ENCODE measurements at regions not wholly inside any gene's neighbourhood (a gene's known extent, or its start where the extent isn't known, plus 50 kb on each side); places are given as distances from the start of the nearest gene placed in this dataset.

GRCh38 chr4:111689214-111689613 lies 456.0 kb upstream of the FAM241A start:
- H3K4me3 ChIP-seq (ENCODE audit: low read depth, low read length) = no peak overlapping the region
- Mint-ChIP-seq H3K4me1 (ENCODE audit: low read depth, unreplicated experiment) (no peaks in the 10 kb centered on the region), H3K4me3 (ENCODE audit: unreplicated experiment) (no peak overlapping the region), H3K27me3 (ENCODE audit: insufficient read depth, unreplicated experiment) (peaks cover 6% of the 10 kb centered on the region), H3K9me3 (ENCODE audit: unreplicated experiment) (no peaks in the 10 kb centered on the region), H3K36me3 (ENCODE audit: insufficient read depth, unreplicated experiment) (no peaks in the 10 kb centered on the region), H3K27ac (ENCODE audit: unreplicated experiment) (no peak overlapping the region)
- H3K4me1 ChIP-seq = no peaks in the 10 kb centered on the region
- no peaks in the 10 kb centered on the region for H3K9me3 ChIP-seq
- BruUV-seq (replicated peaks) = no TSS peak
- no peaks in the 10 kb centered on the region for H3K36me3 ChIP-seq (ENCODE audit: control insufficient read depth, insufficient read depth, low read length)
- TF ChIP-seq CTCF (IDR thresholded peaks at IDR 0.05; ENCODE audit: insufficient read depth in 1 of 2, low read depth in 1 of 2, low read length in 1 of 2, severe bottlenecking in 1 of 2, unreplicated experiment in 1 of 2) = no peak
- no peak for DNase-seq
- no peaks in the 10 kb centered on the region for H3K27me3 ChIP-seq (replicated peaks; ENCODE audit: control insufficient read depth, insufficient read depth, low read length)
- ChIA-PET CTCF (no interaction called here), POLR2A (no interaction called here)
- intact Hi-C loops (cut with micrococcal nuclease; ENCODE audit: unreplicated experiment) = no loop called here

- Mint-ChIP-seq H3K27ac (ENCODE audit: unreplicated experiment) (no peak overlapping the region), H3K4me3 (ENCODE audit: unreplicated experiment) (no peak overlapping the region), H3K27me3 (ENCODE audit: insufficient read depth, unreplicated experiment) (peaks cover 6% of the 10 kb centered on the region), H3K36me3 (ENCODE audit: insufficient read depth, unreplicated experiment) (no peaks in the 10 kb centered on the region), H3K9me3 (ENCODE audit: unreplicated experiment) (no peaks in the 10 kb centered on the region), H3K4me1 (ENCODE audit: low read depth, unreplicated experiment) (no peaks in the 10 kb centered on the region)
- POLR2A ChIA-PET = no interaction called here
- BruUV-seq (replicated peaks) = no TSS peak
- DNase-seq = no peak
- H3K27me3 ChIP-seq (replicated peaks; ENCODE audit: control insufficient read depth, insufficient read depth, low read length) = no peaks in the 10 kb centered on the region
- H3K4me1 ChIP-seq = no peaks in the 10 kb centered on the region
- H3K4me3 ChIP-seq (ENCODE audit: low read depth, low read length) = no peak overlapping the region
- H3K9me3 ChIP-seq = no peaks in the 10 kb centered on the region
- no peaks in the 10 kb centered on the region for H3K36me3 ChIP-seq (ENCODE audit: control insufficient read depth, insufficient read depth, low read length)
- CTCF ChIA-PET = no interaction called here
- intact Hi-C loops (cut with micrococcal nuclease; ENCODE audit: unreplicated experiment) = no loop called here
- no peak for TF ChIP-seq CTCF (IDR thresholded peaks at IDR 0.05; ENCODE audit: insufficient read depth in 1 of 2, low read depth in 1 of 2, low read length in 1 of 2, severe bottlenecking in 1 of 2, unreplicated experiment in 1 of 2)
Measured at GRCh38 chr4:111689731-111690130, 455.5 kb upstream of the FAM241A start.

GRCh38 chr4:111693758-111694157 lies 451.5 kb upstream of the FAM241A start:
- no peaks in the 10 kb centered on the region for H3K4me1 Mint-ChIP-seq (ENCODE audit: low read depth, unreplicated experiment)
- no peak for TF ChIP-seq CTCF (IDR thresholded peaks at IDR 0.05; ENCODE audit: insufficient read depth in 1 of 2, low read depth in 1 of 2, low read length in 1 of 2, severe bottlenecking in 1 of 2, unreplicated experiment in 1 of 2)
- no peaks in the 10 kb centered on the region for H3K36me3 ChIP-seq (ENCODE audit: control insufficient read depth, insufficient read depth, low read length)
- no TSS peak for BruUV-seq (replicated peaks)
- no peaks in the 10 kb centered on the region for H3K27me3 ChIP-seq (replicated peaks; ENCODE audit: control insufficient read depth, insufficient read depth, low read length)
- no peak for DNase-seq
- no peak overlapping the region for H3K4me3 Mint-ChIP-seq (ENCODE audit: unreplicated experiment)
- no peaks in the 10 kb centered on the region for H3K9me3 ChIP-seq
- ChIA-PET CTCF (no interaction called here), POLR2A (no interaction called here)
- H3K9me3 Mint-ChIP-seq (ENCODE audit: unreplicated experiment) = no peaks in the 10 kb centered on the region
- no peak overlapping the region for H3K27ac Mint-ChIP-seq (ENCODE audit: unreplicated experiment)
- intact Hi-C loops (cut with micrococcal nuclease; ENCODE audit: unreplicated experiment) = no loop called here
- no peak overlapping the region for H3K4me3 ChIP-seq (ENCODE audit: low read depth, low read length)
- no peaks in the 10 kb centered on the region for H3K4me1 ChIP-seq
- peaks cover 9% of the 10 kb centered on the region for H3K27me3 Mint-ChIP-seq (ENCODE audit: insufficient read depth, unreplicated experiment)
- no peaks in the 10 kb centered on the region for H3K36me3 Mint-ChIP-seq (ENCODE audit: insufficient read depth, unreplicated experiment)
